GM18870 (cell line): ENCODE measurements at regions not wholly inside any gene's neighbourhood (a gene's known extent, or its start where the extent isn't known, plus 50 kb on each side); places are given as distances from the start of the nearest gene placed in this dataset.

ENCODE experiments used
- ATAC-seq: cut with Tn5 transposase; IDR thresholded peaks from one replicate; pipeline ENCODE4 v1.9.1; 2021; ENCODE audit warnings: moderate library complexity; ENCODE audit not compliant: unreplicated experiment

GRCh38 chr3:5531039-5531438 lies 343.5 kb downstream of the EDEM1 start:
- ATAC-seq: no peak

GRCh38 chr3:5531741-5532290 lies 344.3 kb downstream of the EDEM1 start:
- no peak for ATAC-seq

- no peak for ATAC-seq
Observed at GRCh38 chr3:5540532-5540931, 353.0 kb downstream of the EDEM1 start.

- no peak for ATAC-seq
Observed at GRCh38 chr3:5542472-5542871, 355.0 kb downstream of the EDEM1 start.

- ATAC-seq: no peak
Observed at GRCh38 chr3:5543047-5543446, 355.5 kb downstream of the EDEM1 start.

GRCh38 chr3:5545719-5546118 lies 358.2 kb downstream of the EDEM1 start:
- ATAC-seq: no peak

GRCh38 chr3:5553203-5553602 lies 365.7 kb downstream of the EDEM1 start:
- ATAC-seq: no peak

GRCh38 chr3:5554245-5554747 lies 366.8 kb downstream of the EDEM1 start:
- ATAC-seq: no peak

- ATAC-seq: no peak
Observed at GRCh38 chr3:5560199-5560598, 372.7 kb downstream of the EDEM1 start.

- no peak for ATAC-seq
Observed at GRCh38 chr3:5563537-5564277, 376.2 kb downstream of the EDEM1 start.

GRCh38 chr3:5564278-5564666 lies 376.8 kb downstream of the EDEM1 start:
- ATAC-seq: no peak

GRCh38 chr3:5565026-5565425 lies 377.5 kb downstream of the EDEM1 start:
- ATAC-seq: no peak

GRCh38 chr3:5567113-5567512 lies 379.6 kb downstream of the EDEM1 start:
- no peak for ATAC-seq

- no peak for ATAC-seq
Observed at GRCh38 chr3:5568451-5568850, 380.9 kb downstream of the EDEM1 start.

- ATAC-seq: no peak
Observed at GRCh38 chr3:5569152-5569551, 381.6 kb downstream of the EDEM1 start.

- no peak for ATAC-seq
Observed at GRCh38 chr3:5572168-5572567, 384.7 kb downstream of the EDEM1 start.

GRCh38 chr3:5576277-5577011 lies 388.9 kb downstream of the EDEM1 start:
- ATAC-seq: no peak

- ATAC-seq: no peak
Observed at GRCh38 chr3:5579139-5579602, 391.7 kb downstream of the EDEM1 start.

- ATAC-seq: no peak
Observed at GRCh38 chr3:5579946-5580345, 392.4 kb downstream of the EDEM1 start.

GRCh38 chr3:5580826-5581225 lies 393.3 kb downstream of the EDEM1 start:
- no peak for ATAC-seq

GRCh38 chr3:5581743-5582142 lies 394.2 kb downstream of the EDEM1 start:
- ATAC-seq: no peak

- ATAC-seq: no peak
Observed at GRCh38 chr3:5583920-5584319, 396.4 kb downstream of the EDEM1 start.
